ENCODE measurements at regions not wholly inside any gene's neighbourhood (a gene's known extent, or its start where the extent isn't known, plus 50 kb on each side); places are given as distances from the start of the nearest gene placed in this dataset.

GRCh38 chr10:65394502-65395297 is 1531.1 kb upstream of the LRRTM3 start:
- TF ChIP-seq CTCF (IDR thresholded peaks at IDR 0.05) (no peak), EZH2 (IDR thresholded peaks at IDR 0.05; ENCODE audit: borderline replicate concordance, insufficient read depth, low read depth, low read length, poor library complexity, severe bottlenecking) (no peak)

Data from B cell (primary cell).